GM19372 (cell line): ENCODE measurements at regions not wholly inside any gene's neighbourhood (a gene's known extent, or its start where the extent isn't known, plus 50 kb on each side); places are given as distances from the start of the nearest gene placed in this dataset.
"Not testable (repeated sequence)": the region's sequence is repeated elsewhere in the genome, so short reads cannot be mapped to it uniquely, and the experiment has no call there.

Source experiments
- ATAC-seq: cut with Tn5 transposase; IDR thresholded peaks from one replicate; pipeline ENCODE4 v1.9.1; 2021; ENCODE audit warnings: mild to moderate bottlenecking, low read depth, moderate library complexity; ENCODE audit not compliant: unreplicated experiment

GRCh38 chr9:36463467-36463866 is 63.4 kb upstream of the RNF38 start:
- no peak for ATAC-seq

- ATAC-seq = no peak
Measured at GRCh38 chr9:36462245-36462644, 62.2 kb upstream of the RNF38 start.

GRCh38 chr9:36461323-36461722 is 61.3 kb upstream of the RNF38 start:
- ATAC-seq = no peak

- not testable (repeated sequence) for ATAC-seq
Measured at GRCh38 chr9:36458430-36458915, 58.4 kb upstream of the RNF38 start.

- ATAC-seq = no peak
Measured at GRCh38 chr9:36457836-36458429, 57.9 kb upstream of the RNF38 start.

- no peak for ATAC-seq
Measured at GRCh38 chr9:36456480-36457065, 56.5 kb upstream of the RNF38 start.

- no peak for ATAC-seq
Measured at GRCh38 chr9:36451949-36452348, 51.9 kb upstream of the RNF38 start.

GRCh38 chr9:36450110-36450732 is 50.2 kb upstream of the RNF38 start:
- no peak for ATAC-seq
